GM23248 (cell line): ENCODE measurements at regions not wholly inside any gene's neighbourhood (a gene's known extent, or its start where the extent isn't known, plus 50 kb on each side); places are given as distances from the start of the nearest gene placed in this dataset.

Experiments
- EZH2 ChIP-seq: fragments of 200-600 bp; sonication (generic); IDR thresholded peaks from 2 replicates; pipeline ENCODE4 v1.6.1; 2018; ENCODE audit warnings: antibody characterized with exemption, mild to moderate bottlenecking; ENCODE audit not compliant: insufficient read depth, poor library complexity, severe bottlenecking
- EZH2phosphoT487 ChIP-seq: fragments of 200-600 bp; sonication (generic); IDR thresholded peaks from 2 replicates; pipeline ENCODE4 v1.6.1; 2018; ENCODE audit warnings: antibody characterized with exemption, moderate library complexity, mild to moderate bottlenecking, low read depth; ENCODE audit not compliant: insufficient read depth

DNA sequence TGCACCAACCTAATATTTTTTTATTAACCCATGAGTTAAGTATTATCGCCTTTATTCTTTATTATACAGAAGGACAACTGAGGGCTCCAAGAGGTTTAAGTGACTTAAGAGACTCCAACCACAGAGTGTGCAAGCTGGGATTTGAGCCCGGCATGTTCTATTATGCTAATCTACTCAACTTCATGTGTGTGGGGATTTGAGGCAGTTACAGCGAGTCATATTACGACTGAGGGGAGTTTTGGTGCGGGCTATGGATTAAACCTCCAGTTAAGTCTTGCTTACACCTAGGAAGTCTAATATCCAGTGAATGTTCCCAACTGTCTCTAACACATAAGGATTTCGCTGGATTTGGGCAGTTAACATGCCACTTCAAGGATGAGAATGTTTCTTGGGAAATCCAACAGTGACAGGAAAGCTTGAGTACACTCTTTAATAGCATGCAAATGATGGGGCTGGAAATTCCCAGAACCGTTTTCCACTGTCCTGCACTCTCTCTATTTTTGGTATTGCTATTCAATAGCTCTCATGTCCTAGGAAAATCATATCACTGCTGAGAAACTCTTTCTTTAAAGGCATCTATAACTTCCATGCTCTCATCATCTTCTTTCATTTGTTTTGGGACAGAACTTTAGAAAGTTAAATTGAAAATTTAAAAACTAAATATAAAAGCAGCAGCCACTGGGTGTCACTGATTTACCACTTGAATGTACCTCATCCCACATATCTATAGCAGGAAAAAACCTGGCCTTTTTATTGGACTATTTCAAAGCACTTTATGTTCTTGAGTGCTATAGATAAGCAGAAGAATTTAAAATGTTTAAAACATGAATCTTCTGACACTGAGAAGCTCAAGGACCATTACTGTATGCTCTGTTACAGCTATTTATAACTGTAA is 165.1 kb upstream of the TTC29 start:
- TF ChIP-seq EZH2 (no peak), EZH2phosphoT487 (no peak)
